ENCODE measurements at regions not wholly inside any gene's neighbourhood (a gene's known extent, or its start where the extent isn't known, plus 50 kb on each side); places are given as distances from the start of the nearest gene placed in this dataset.

- ATAC-seq (no peak), DNase-seq (no peak)
- Histone ChIP-seq H3K4me3 (no peak overlapping the region), H3K4me1 (ENCODE audit: low read depth) (no peaks in the 10 kb centered on the region), H3K9me3 (no peaks in the 10 kb centered on the region), H3K36me3 (ENCODE audit: low read depth) (no peaks in the 10 kb centered on the region)
- TF ChIP-seq CTCF (IDR thresholded peaks at IDR 0.05): no peak
- intact Hi-C loops (cut with DNase I, micrococcal nuclease): no loop called here
Measured at GRCh38 chr5:18985171-18985758, 1002.7 kb downstream of the CDH18 start.

DNA sequence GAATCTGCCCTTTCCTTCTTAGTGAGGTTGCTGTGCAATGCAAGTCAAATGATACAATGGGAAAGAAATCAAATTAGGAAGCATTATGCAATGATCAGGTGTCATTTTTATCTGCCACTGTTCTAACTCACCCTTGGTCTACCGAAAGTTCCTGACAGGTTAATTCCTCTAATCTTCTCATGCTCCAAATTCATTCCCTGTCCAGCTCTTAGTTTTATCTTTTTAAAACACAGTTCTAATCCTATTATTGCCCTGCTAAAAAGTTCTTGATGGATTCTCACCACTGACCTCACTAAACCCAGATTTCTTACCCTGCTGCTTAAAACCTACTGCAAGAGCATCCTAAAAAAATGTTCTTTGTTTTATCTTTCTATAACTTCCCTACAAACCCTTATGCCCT lies 1000.9 kb downstream of the CDH18 start:
- Histone ChIP-seq H3K4me3 (no peak overlapping the region), H3K4me1 (ENCODE audit: low read depth) (no peaks in the 10 kb centered on the region), H3K9me3 (no peaks in the 10 kb centered on the region), H3K36me3 (ENCODE audit: low read depth) (no peaks in the 10 kb centered on the region)
- no peak for DNase-seq
- TF ChIP-seq CTCF (IDR thresholded peaks at IDR 0.05): no peak
- ATAC-seq: no peak
- intact Hi-C loops (cut with DNase I, micrococcal nuclease): no loop called here

- TF ChIP-seq CTCF (IDR thresholded peaks at IDR 0.05): no peak
- intact Hi-C loops (cut with DNase I, micrococcal nuclease): no loop called here
- no peak for DNase-seq
- no peaks in the 10 kb centered on the region for H3K9me3 ChIP-seq
- no peaks in the 10 kb centered on the region for H3K36me3 ChIP-seq (ENCODE audit: low read depth)
- no peaks in the 10 kb centered on the region for H3K4me1 ChIP-seq (ENCODE audit: low read depth)
- ATAC-seq: no peak
- H3K4me3 ChIP-seq: no peak overlapping the region
Measured at GRCh38 chr5:18990852-18991251, 997.1 kb downstream of the CDH18 start.

- Histone ChIP-seq H3K9me3 (no peaks in the 10 kb centered on the region), H3K36me3 (ENCODE audit: low read depth) (no peaks in the 10 kb centered on the region), H3K4me3 (no peak overlapping the region), H3K4me1 (ENCODE audit: low read depth) (no peaks in the 10 kb centered on the region)
- no peak for ATAC-seq
- intact Hi-C loops (cut with DNase I, micrococcal nuclease): no loop called here
- no peak for DNase-seq
- TF ChIP-seq CTCF (IDR thresholded peaks at IDR 0.05): no peak
Measured at GRCh38 chr5:18992264-18992663, 995.7 kb downstream of the CDH18 start.

- no peak for ATAC-seq
- Histone ChIP-seq H3K4me3 (no peak overlapping the region), H3K4me1 (ENCODE audit: low read depth) (no peaks in the 10 kb centered on the region), H3K36me3 (ENCODE audit: low read depth) (no peaks in the 10 kb centered on the region), H3K9me3 (no peaks in the 10 kb centered on the region)
- no peak for DNase-seq
- intact Hi-C loops (cut with DNase I, micrococcal nuclease): no loop called here
- no peak for TF ChIP-seq CTCF (IDR thresholded peaks at IDR 0.05)
Measured at GRCh38 chr5:18999478-18999877, 988.5 kb downstream of the CDH18 start.

DNA sequence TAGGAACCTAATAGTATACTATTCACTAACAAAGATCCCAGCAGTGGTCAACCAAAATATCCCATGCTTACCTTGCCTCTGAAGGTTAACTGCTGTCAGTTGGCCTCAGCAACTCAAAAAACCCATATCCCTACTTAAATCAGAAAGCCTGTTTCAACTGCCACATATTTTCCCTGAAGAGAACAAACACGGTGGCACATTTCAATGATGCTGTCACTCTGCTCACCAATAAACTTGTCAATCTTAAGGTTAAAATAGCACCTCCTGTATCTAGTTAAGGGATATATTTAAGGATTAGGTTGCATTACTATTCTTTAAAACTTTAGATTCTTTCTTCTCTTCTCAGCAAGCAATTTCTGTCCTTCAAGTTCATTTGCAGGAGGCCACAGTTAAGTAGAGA lies 986.9 kb downstream of the CDH18 start:
- TF ChIP-seq CTCF (IDR thresholded peaks at IDR 0.05): no peak
- no peaks in the 10 kb centered on the region for H3K9me3 ChIP-seq
- no peaks in the 10 kb centered on the region for H3K36me3 ChIP-seq (ENCODE audit: low read depth)
- ATAC-seq: no peak
- H3K4me3 ChIP-seq: no peak overlapping the region
- no peak for DNase-seq
- no peaks in the 10 kb centered on the region for H3K4me1 ChIP-seq (ENCODE audit: low read depth)
- intact Hi-C loops (cut with DNase I, micrococcal nuclease): no loop called here
